HEK293 (cell line): ENCODE measurements at regions not wholly inside any gene's neighbourhood (a gene's known extent, or its start where the extent isn't known, plus 50 kb on each side); places are given as distances from the start of the nearest gene placed in this dataset.

ENCODE experiments used
- ZNF48 ChIP-seq: fragments of 450-650 bp; formaldehyde crosslinking; IDR thresholded peaks from 2 replicates; pipeline ENCODE4 v1.5.1; 2016; ENCODE audit warnings: missing biosample characterization, missing genetic modification characterization
- ZNF76 ChIP-seq: fragments of 450-650 bp; formaldehyde crosslinking; IDR thresholded peaks from 2 replicates; pipeline ENCODE4; 2016; ENCODE audit warnings: low read depth, missing biosample characterization, missing genetic modification characterization, borderline replicate concordance
- TF ChIP-seq, protein P1 (sequence below): fragments of 450-650 bp; formaldehyde crosslinking; IDR thresholded peaks from 2 replicates; pipeline ENCODE4 v1.5.1; 2016; ENCODE audit warnings: missing biosample characterization, missing genetic modification characterization

DNA sequence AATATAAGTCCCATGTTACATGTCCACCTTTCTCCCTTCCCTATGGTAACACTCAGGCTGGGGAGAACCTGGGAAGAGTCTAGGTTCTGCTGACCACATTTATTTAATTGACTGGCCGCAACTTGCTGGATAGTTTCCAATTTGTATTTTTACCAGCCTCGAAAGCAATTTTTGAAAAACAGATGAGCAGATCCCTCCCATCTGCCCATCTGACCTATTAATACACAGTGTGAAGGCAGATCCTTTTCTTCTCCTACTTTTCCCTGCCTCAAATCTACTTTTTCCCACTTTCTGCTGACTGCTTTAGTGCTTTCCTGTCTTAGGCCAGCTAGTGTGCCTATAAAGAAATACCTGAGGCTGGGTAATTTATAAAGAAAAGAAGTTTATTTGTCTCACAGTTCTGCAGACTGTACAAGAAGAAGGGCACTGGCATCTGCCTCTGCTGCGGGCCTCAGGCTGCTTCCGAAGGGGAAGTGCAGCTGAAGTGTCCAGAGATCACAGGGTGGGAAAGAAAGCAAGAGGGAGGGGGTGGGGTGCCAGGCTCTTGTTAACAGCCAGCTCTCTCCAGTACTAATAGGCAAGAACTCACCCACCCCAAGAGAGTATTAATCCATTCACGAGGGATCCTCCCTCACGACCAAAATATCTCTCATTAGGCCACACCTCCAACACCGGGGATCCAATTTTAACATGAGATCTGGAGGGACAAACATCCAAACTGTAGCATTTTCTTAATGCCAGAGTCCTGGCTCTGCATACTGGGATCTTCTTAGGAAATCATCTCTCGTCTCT, 336.0 kb upstream of the IGFBP3 start:
- TF ChIP-seq, protein P1, sequence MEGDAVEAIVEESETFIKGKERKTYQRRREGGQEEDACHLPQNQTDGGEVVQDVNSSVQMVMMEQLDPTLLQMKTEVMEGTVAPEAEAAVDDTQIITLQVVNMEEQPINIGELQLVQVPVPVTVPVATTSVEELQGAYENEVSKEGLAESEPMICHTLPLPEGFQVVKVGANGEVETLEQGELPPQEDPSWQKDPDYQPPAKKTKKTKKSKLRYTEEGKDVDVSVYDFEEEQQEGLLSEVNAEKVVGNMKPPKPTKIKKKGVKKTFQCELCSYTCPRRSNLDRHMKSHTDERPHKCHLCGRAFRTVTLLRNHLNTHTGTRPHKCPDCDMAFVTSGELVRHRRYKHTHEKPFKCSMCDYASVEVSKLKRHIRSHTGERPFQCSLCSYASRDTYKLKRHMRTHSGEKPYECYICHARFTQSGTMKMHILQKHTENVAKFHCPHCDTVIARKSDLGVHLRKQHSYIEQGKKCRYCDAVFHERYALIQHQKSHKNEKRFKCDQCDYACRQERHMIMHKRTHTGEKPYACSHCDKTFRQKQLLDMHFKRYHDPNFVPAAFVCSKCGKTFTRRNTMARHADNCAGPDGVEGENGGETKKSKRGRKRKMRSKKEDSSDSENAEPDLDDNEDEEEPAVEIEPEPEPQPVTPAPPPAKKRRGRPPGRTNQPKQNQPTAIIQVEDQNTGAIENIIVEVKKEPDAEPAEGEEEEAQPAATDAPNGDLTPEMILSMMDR (tag by site-specific recombination), result no peak
- no peak for TF ChIP-seq ZNF76 (tag by site-specific recombination)
- TF ChIP-seq ZNF48, result no peak
